Esophagus muscularis mucosa (tissue), 4 donors: ENCODE measurements at regions not wholly inside any gene's neighbourhood (a gene's known extent, or its start where the extent isn't known, plus 50 kb on each side); places are given as distances from the start of the nearest gene placed in this dataset.

Experiments
- EP300 ChIP-seq: sonication (generic); formaldehyde crosslinking; IDR thresholded peaks from one replicate; pipeline ENCODE4 v1.6.1; 2017; ENCODE audit warnings: antibody characterized with exemption
- POLR2A ChIP-seq: fragments of 450-650 bp; IDR thresholded peaks from one replicate; pipeline ENCODE4 v1.6.1; 2017; ENCODE audit warnings: antibody characterized with exemption, moderate library complexity, mild to moderate bottlenecking, low read depth
- TF ChIP-seq, protein P1 (sequence below), 3 experiments: fragments of 200-600 bp in 2 of 3; fragments of 450-650 bp in 1 of 3; sonication (generic) in 2 of 3; IDR thresholded peaks; one replicate each; pipeline ENCODE4 v1.5.1; 2017 to 2019; ENCODE audit warnings: antibody characterized with exemption in 3 of 3, mild to moderate bottlenecking in 2 of 3, moderate library complexity in 1 of 3

- TF ChIP-seq, protein P1, sequence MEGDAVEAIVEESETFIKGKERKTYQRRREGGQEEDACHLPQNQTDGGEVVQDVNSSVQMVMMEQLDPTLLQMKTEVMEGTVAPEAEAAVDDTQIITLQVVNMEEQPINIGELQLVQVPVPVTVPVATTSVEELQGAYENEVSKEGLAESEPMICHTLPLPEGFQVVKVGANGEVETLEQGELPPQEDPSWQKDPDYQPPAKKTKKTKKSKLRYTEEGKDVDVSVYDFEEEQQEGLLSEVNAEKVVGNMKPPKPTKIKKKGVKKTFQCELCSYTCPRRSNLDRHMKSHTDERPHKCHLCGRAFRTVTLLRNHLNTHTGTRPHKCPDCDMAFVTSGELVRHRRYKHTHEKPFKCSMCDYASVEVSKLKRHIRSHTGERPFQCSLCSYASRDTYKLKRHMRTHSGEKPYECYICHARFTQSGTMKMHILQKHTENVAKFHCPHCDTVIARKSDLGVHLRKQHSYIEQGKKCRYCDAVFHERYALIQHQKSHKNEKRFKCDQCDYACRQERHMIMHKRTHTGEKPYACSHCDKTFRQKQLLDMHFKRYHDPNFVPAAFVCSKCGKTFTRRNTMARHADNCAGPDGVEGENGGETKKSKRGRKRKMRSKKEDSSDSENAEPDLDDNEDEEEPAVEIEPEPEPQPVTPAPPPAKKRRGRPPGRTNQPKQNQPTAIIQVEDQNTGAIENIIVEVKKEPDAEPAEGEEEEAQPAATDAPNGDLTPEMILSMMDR (IDR thresholded peaks at IDR 0.05), result no peak
- TF ChIP-seq POLR2A, result no peak
- TF ChIP-seq EP300, result no peak
Measured at GRCh38 chr5:2916076-2916682, 164.7 kb upstream of the IRX2 start.
